ENCODE measurements at regions not wholly inside any gene's neighbourhood (a gene's known extent, or its start where the extent isn't known, plus 50 kb on each side); places are given as distances from the start of the nearest gene placed in this dataset.

- TF ChIP-seq ZNF577 (CRISPR knock-in tag; IDR thresholded peaks at IDR 0.05; ENCODE audit: borderline replicate concordance, low read depth) = no peak
- no peak for TF ChIP-seq ZNF121 (CRISPR knock-in tag; IDR thresholded peaks at IDR 0.05)
- TF ChIP-seq PITX1 (CRISPR knock-in tag; IDR thresholded peaks at IDR 0.05) = no peak
- no peak for TF ChIP-seq PHF21A (CRISPR knock-in tag; IDR thresholded peaks at IDR 0.05)
- TF ChIP-seq ZNF260 (CRISPR knock-in tag; IDR thresholded peaks at IDR 0.05; ENCODE audit: borderline replicate concordance, low read depth) = no peak
- TF ChIP-seq TOPORS (CRISPR knock-in tag; IDR thresholded peaks at IDR 0.05) = no peak
- TF ChIP-seq NONO (IDR thresholded peaks at IDR 0.05) = no peak
- TF ChIP-seq NONO (CRISPR knock-in tag; conservative IDR thresholded peaks at IDR 0.05) = no peak
These were observed 212.4 kb upstream of the MAMLD1 start (continued) for GRCh38 chrX:150150780-150151125.

- no peaks in the 10 kb centered on the region for H3K79me2 ChIP-seq (ENCODE audit: insufficient read depth, low read length)
- H3K4me3 ChIP-seq (replicated peaks in 1 of 3; ENCODE audit: insufficient read depth in 1 of 3, low read depth in 2 of 3, low read length in 3 of 3) = no peak overlapping the region
- CTCF ChIA-PET (ENCODE audit: low intra/inter-chr PET ratio, low total read pairs) = no interaction called here
- no peak overlapping the region for H3K4me2 ChIP-seq (ENCODE audit: low read depth, low read length)
- POLR2A ChIA-PET = no interaction called here
- no TSS peak for BruUV-seq (replicated peaks)
- H2AFZ ChIP-seq (ENCODE audit: low read length) = no peak overlapping the region
- no peak for DNase-seq (ENCODE audit: low spot score)
- 7% methylated on average over 3 of the region's 4 CpGs for WGBS (ENCODE audit: low lambda C conversion rate)
- in situ Hi-C loops (cut with HindIII; ENCODE audit: extremely low pct_ligation_motif_present, low pct_unique_long_range_greater_than_20kb) = no loop called here
- intact Hi-C loops (cut with micrococcal nuclease; ENCODE audit: unreplicated experiment) = no loop called here
- no peaks in the 10 kb centered on the region for H3K9me3 ChIP-seq (ENCODE audit: low read length)
- no peaks in the 10 kb centered on the region for H3K4me1 ChIP-seq (ENCODE audit: insufficient read depth, low read length)
- no peaks in the 10 kb centered on the region for H3K27me3 ChIP-seq (ENCODE audit: control insufficient read depth in 1 of 2, insufficient read depth in 2 of 2, low read length in 2 of 2)
- no peak for ATAC-seq
- no peaks in the 10 kb centered on the region for H4K20me1 ChIP-seq (ENCODE audit: insufficient read depth, low read length)
- H3K27ac ChIP-seq (ENCODE audit: extremely low read length, insufficient read depth, low read length) = no peak overlapping the region
- no peak for FAIRE-seq
- H3K36me3 ChIP-seq (replicated peaks in 1 of 2; ENCODE audit: control insufficient read depth in 1 of 2, insufficient read depth in 2 of 2, low read length in 2 of 2) = no peaks in the 10 kb centered on the region
- no peak overlapping the region for H3K9ac ChIP-seq (ENCODE audit: insufficient read depth, low read depth, low read length)
- TF ChIP-seq MTERF4 (CRISPR knock-in tag; IDR thresholded peaks at IDR 0.05) (no peak), ZNF83 (CRISPR knock-in tag; IDR thresholded peaks at IDR 0.05; ENCODE audit: borderline replicate concordance) (no peak), ZNF337 (CRISPR knock-in tag; IDR thresholded peaks at IDR 0.05; ENCODE audit: borderline replicate concordance, low read depth) (no peak), NFE2 (CRISPR knock-in tag; IDR thresholded peaks at IDR 0.05) (no peak), ZNF558 (CRISPR knock-in tag; IDR thresholded peaks at IDR 0.05; ENCODE audit: borderline replicate concordance) (no peak), ZUFSP (CRISPR knock-in tag; IDR thresholded peaks at IDR 0.05; ENCODE audit: borderline replicate concordance) (no peak), ZNF878 (CRISPR knock-in tag; IDR thresholded peaks at IDR 0.05) (no peak), ARNT2 (CRISPR knock-in tag; IDR thresholded peaks at IDR 0.05; ENCODE audit: low read depth) (no peak), ZNF296 (CRISPR knock-in tag; conservative IDR thresholded peaks at IDR 0.05) (no peak), ZNF782 (CRISPR knock-in tag; IDR thresholded peaks at IDR 0.05; ENCODE audit: borderline replicate concordance) (no peak), SPEN (CRISPR knock-in tag; IDR thresholded peaks at IDR 0.05; ENCODE audit: low read depth) (no peak), ZNF556 (CRISPR knock-in tag; IDR thresholded peaks at IDR 0.05; ENCODE audit: borderline replicate concordance) (no peak), ZFAT (CRISPR knock-in tag; conservative IDR thresholded peaks at IDR 0.05) (no peak), ZFP41 (CRISPR knock-in tag; IDR thresholded peaks at IDR 0.05; ENCODE audit: borderline replicate concordance) (no peak), NKX3-1 (CRISPR knock-in tag; IDR thresholded peaks at IDR 0.05) (no peak)
These were observed 211.1 kb upstream of the MAMLD1 start for GRCh38 chrX:150152036-150152435.

Data from HepG2 (cell line).